Non-pigmented ciliary epithelial cell (primary cell): ENCODE measurements at regions not wholly inside any gene's neighbourhood (a gene's known extent, or its start where the extent isn't known, plus 50 kb on each side); places are given as distances from the start of the nearest gene placed in this dataset.

Source experiments
- DNase-seq: peaks from one replicate; pipeline ENCODE4 v3.0.0-alpha.2; 2010; ENCODE audit warnings: low read depth

- DNase-seq = no peak
These were observed 353.9 kb downstream of the LMO4 start for GRCh38 chr1:87682565-87682964.

DNA sequence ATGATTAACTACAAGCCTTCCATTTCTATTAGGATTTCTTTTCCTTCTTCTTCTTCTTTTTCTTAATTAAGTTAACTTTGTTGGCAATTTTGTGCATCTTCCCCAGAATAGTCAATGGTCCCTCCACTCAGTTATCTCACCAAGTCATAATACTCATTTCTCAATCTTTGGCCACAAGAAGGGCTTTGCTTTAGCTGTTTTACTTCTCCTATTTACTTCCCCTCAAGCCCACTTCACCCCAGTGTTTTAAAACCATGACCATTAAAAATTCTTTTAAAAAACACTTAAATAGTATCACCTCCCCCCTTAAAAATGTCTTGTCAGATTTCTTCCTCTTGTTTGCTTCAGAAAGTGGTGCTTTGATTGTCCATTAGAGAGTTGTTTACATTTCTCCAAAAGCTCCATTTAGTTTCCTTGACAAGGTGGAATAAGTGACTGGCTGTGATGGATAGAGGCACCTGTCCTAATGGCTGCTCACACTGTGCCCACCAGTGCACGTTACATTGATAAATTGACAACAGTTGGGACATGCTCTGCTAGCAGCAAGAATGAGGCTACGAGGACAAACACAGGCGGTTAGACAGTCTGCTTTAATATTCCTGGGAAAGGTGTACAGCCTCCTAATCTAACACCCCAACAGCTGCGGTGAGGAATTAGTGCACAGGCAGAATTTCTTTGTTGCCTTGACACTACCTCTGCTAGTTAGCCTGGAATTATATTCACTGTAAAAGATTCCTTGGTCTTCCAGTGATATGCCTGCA, 354.7 kb downstream of the LMO4 start:
- DNase-seq = no peak

DNA sequence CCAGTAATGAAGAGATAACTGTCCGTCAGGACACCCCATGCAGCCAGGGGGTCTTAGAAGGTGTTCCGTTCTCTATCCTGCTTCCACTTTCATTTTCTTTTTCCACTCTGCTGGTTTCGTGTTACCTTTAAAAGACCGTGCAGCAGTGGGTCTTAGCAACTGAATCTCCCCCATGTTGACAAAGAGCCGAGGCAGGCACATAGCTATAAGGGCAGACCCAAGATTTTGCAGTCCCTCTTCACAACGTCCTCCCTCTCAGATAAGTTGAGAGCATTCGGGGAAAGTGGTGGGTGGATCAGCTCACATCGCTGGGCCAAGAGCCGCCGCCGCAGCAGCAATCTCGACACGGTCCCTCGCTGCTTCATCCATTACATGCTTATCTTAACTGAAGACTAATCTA, 355.5 kb downstream of the LMO4 start:
- DNase-seq = no peak

- no peak for DNase-seq
These were observed 356.1 kb downstream of the LMO4 start for GRCh38 chr1:87684713-87685205.

- DNase-seq = no peak
These were observed 356.8 kb downstream of the LMO4 start for GRCh38 chr1:87685311-87686135.

DNA sequence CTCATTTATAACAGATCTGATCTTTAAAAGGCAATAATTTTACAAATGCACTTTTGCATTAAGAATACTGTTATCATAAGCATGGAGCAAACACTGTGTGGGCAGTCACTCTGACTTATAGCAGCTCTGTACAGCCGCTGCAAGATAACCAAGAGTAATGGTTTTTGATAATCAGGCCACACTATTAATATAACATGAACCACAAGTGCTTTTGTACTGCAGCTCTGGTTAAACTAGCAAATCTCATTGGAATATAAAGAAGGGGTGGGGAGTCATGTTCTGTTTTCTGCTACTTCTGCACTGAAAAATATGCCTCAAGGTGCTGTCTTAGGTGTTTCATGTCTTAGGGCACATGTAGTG, 357.4 kb downstream of the LMO4 start:
- DNase-seq = no peak

- no peak for DNase-seq
These were observed 358.0 kb downstream of the LMO4 start for GRCh38 chr1:87686671-87687070.

- no peak for DNase-seq
These were observed 359.5 kb downstream of the LMO4 start for GRCh38 chr1:87688136-87688535.

- no peak for DNase-seq
These were observed 360.8 kb downstream of the LMO4 start for GRCh38 chr1:87689487-87689886.

DNA sequence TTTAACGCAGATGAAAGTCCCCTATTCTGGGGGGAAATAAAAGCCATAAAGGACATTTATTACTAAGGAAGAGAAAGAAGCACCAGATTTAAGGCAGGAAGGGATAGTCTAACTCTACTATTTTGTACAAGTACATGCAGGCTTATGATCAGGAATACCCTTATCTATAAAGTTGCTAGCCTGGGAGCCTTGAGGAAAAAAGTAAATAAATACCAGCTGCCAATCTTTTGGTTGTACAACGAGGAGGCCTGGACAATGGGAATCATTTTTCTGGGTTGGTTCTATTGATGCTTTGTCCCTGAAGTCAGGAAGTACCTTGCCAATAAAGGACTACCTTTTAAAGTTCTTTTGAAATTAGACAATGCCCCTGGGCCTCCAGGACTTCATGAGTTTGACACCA, 367.8 kb downstream of the LMO4 start:
- no peak for DNase-seq

DNA sequence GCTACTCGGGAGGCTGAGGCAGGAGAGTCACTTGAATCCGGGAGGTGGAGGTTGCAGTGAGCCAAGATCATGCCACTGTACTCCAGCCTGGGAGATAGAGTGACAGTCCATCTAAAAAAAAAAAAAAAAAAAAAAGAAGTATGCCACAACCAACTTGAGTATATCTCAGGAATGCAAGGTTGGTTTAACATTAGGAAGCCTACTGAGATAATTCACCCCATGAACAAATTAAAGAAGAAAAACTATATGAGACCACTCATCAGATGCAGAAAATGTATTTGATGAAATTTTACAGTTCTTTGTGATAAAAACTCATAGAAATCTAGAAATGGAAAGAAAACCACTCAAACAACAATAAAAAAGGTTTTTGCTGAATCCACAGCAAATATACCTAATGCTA, 373.8 kb downstream of the LMO4 start:
- no peak for DNase-seq

DNA sequence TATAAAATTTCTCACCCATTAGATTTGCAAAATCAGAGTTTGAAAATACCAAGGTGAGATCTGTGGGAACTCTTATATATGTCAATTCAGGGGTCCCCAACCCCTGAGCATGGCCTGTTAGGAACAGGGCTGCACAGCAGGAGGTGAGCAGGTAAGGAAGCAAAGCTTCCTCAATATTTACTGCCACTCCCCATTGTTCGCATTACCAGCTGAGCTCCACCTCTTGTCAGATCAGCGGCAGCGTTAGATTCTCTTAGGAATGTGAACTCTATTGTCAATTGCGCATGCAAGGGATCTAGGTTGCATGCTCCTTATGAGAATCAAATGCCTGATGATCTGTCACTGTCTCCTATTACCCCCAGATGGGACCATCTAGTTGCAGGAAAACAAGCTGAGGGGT, 376.6 kb downstream of the LMO4 start:
- no peak for DNase-seq

DNA sequence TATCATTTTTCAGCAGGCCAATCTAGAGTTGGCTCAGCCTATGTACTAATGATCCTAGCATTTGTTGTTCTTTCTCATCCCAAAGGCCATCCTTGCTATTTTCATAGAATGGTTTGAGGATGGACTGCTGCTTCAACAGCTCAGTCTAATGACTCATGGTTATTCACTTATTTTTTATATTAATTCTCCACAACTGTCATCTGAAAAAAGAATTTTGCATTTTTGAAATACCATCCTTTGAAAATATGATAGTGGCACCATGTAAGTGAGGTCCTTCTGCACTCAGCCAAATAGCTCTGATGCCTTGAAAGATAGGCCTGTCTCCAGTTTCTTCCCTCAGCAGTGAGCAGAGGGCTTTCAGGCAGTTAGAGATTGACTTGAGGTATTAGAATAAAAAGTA, 377.5 kb downstream of the LMO4 start:
- DNase-seq = no peak

DNA sequence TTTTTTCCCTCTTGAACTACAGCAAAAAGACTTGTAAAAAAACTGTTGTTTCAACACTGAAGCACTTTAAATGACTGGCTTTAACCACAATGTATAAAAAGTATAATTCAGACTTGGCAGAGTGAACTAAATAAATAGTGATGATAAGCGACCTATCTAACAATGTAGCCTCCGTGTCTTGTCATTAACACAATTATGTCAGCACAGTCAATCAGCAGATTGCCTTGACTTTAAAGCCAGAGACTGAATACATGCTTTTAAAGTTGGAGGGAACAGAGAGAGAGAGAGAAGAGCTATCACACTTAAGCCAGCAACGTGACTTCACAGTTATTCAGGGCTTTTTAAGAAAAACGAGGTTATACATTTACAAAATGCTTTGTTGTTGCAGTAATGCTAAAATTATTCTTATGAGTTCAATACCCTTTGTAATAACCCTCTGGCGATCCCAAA, 378.1 kb downstream of the LMO4 start:
- no peak for DNase-seq

- no peak for DNase-seq
These were observed 378.7 kb downstream of the LMO4 start for GRCh38 chr1:87707411-87707810.

- DNase-seq = no peak
These were observed 383.8 kb downstream of the LMO4 start for GRCh38 chr1:87712261-87713010.

DNA sequence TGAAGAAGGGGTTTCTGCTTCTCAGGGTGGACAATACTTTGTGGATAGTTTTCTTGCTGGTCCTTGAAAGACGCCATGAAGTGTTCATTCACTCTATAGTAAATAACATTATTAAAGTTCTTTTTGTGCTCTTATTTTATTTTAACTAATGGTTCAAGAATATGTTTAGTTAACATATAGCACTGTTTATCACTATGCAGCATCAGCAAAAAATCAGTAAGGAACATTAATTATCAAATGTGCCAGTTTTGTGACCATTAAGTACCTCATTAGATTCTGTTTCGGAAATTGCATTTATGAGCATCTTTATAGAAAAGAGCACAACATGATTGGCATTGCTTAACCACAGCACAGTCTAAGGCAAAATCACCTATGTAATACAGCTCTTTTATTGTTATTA, 385.6 kb downstream of the LMO4 start:
- DNase-seq = no peak

- DNase-seq = no peak
These were observed 386.4 kb downstream of the LMO4 start for GRCh38 chr1:87715052-87715451.

DNA sequence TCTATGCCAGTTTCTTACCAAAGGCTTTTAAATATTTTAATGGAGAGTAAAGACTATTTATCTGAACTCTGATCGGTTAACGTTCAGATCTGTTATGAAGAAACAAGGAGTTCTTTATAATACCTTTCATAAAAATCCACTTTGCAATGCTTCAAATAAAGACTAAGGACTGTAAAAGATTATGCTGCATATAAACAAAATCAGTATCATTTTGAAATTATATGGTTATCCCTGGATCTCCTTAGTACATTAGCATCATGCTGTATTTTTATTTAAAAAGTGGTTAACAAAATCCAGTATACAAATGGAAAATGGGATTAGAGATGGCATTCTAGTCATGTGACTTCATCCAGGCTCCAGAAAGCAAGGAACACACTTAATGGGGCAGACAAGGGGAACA, 386.8 kb downstream of the LMO4 start:
- DNase-seq = no peak

DNA sequence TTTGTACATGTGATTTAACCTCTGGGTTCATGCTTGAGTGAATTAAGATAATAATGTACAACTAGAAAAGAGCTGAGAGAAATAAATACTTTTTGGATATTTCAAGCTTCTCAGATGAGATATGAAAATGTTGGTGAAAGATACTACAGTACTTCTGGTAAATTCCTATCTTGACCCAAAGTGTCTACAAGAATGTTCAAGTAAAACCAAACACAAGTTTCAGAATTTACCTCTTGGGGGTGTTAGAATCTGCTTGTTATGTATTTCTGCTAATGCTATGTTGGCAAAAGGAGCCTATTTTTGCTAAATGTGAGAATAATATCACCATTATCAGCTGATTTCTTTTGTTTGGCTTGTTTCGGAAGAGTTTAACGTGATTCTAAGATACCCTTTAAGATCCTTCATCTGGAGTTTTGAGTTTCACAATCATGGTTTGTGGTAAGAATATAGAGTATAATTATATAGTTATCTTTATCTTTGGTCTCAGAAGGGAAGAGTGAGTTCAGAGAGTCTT, 388.5 kb downstream of the LMO4 start:
- DNase-seq = no peak

DNA sequence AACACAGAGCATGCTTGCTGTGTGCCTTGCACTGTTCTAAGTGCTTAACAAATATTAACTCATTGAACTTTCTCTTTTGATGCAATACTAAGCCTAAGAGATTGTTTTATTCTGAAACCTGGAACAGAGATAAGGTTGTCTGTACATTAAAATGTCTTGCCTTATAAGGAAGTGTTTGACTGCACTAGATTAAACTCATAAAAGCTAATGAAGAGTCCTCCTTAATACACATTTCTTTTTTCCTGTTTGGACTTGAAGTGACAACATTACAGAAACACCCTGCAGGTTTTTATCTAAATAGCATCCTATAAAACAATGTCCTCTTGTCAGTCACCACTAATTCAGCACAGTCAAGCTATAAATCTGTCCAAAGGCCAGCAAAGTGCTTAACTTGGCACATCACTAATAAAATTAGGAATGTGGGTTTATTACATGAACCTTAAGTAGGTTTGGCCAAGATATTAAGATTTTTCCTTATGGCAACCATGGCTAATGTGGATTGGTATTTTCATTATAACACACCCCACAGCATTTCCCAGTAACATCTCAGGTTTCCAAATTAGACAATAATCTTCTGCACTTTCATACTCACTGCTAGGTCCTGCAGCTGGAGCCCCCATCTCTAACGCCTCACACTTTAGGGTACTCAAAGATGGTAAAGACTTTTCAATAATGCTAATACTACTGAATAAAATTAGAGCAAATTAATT, 389.7 kb downstream of the LMO4 start:
- DNase-seq = no peak

DNA sequence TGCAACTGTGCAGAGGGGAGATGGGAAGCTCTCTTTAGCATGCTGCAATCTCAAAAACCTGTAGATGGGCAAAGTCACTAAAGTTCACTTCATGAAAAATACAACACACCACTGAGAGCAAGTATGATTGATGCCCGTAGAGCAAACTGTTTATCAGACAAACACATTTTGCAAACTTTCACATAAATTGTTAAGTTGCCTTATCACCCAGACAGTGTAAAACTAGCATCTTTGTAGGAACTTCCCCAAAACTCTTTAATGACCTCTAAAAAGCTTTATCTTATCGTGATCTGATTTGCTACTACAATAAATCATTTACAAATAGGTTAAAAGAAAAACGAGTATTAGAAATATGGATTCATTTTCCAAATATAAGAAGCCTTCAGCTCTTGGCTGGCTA, 391.0 kb downstream of the LMO4 start:
- no peak for DNase-seq
